GM19397 (cell line): ENCODE measurements at regions not wholly inside any gene's neighbourhood (a gene's known extent, or its start where the extent isn't known, plus 50 kb on each side); places are given as distances from the start of the nearest gene placed in this dataset.
"Not testable (repeated sequence)": the region's sequence is repeated elsewhere in the genome, so short reads cannot be mapped to it uniquely, and the experiment has no call there.

Experiments used
- ATAC-seq: cut with Tn5 transposase; IDR thresholded peaks from one replicate; pipeline ENCODE4 v1.9.1; 2021; ENCODE audit warnings: mild to moderate bottlenecking, moderate library complexity; ENCODE audit not compliant: unreplicated experiment

DNA sequence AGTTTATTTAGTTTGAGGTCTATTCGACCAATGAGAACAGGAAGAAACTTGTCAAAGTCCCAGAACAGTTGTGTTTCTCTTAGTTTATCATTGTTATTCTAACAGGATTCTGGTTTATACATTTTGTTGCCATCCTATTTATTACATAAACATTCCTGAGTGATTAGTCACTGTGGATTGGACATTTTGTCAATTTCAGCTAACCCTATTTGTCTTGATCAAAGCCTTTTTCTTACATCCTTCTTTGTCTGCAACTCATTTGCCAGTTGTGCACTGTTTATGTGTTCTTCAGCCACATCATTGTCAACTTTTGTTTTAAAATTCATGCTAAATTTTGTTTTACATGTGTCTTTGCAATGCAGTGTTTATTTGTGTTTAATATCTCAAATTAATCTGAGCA, 886.0 kb upstream of the SLC10A2 start:
- no peak for ATAC-seq

DNA sequence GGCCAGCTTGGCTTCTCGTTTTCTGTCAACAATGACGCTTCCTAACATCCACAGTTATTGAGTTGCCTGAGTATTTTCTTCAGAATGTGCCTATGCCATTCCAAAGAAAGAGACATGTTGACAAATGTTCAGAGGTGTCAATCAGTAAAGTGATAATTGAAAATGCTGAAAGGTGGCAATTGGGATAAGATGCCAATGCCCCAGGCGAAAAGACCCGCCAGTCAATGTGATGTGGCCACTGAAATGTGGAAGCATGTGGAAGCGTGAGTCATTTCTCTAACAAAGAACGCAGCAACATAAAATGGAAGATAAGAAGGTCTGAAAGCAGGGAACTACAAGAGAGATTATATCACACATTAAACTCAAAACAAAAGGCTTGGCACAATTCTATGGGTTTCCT, 882.2 kb upstream of the SLC10A2 start:
- no peak for ATAC-seq

DNA sequence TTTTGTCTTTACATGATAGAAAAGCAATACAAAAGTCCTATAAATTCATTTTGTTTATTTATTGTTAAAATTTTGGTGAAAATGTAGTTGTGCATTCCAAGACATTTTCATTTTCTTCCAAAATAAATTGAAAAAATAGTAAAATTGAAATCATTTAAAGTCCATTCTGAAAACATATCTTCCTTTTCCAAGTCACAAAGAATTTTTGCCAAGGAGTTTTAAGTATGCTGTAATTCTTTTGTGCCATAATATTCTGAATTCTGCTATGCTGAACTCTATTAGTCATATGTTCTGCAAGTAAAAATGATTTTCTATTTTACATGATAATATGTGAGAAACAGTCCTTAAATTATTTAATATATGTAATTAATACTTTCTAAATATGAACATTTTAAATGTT, 879.6 kb upstream of the SLC10A2 start:
- ATAC-seq, result no peak

DNA sequence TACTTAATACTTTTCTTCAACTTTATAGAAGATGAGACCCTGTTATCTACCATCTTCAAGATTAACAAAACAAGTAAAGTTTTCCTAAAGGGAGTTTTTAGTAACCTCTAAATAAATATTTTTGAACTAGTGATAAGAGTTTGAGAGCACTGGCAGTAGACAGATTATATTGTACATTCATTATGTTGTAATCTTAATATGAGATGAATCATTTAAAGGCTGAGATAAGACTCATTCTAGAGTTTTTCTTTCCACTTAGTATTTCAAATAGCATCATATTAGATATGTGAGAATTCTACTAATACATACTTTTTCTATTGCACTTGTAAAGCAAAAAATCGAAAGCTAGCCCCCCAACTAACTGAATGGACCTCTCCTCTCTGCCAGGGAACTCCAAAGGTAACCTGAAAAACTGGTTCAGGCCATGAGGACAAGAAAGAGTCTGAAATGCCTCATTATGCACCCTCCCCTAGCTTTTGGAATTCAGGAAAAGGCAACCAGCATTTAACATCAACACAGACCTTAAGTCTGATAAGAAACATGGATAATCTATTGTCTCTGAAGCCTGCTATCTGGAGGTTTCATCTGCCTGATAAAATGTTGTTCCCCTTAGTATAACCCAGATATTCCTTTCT, 875.4 kb upstream of the SLC10A2 start:
- ATAC-seq, result no peak

DNA sequence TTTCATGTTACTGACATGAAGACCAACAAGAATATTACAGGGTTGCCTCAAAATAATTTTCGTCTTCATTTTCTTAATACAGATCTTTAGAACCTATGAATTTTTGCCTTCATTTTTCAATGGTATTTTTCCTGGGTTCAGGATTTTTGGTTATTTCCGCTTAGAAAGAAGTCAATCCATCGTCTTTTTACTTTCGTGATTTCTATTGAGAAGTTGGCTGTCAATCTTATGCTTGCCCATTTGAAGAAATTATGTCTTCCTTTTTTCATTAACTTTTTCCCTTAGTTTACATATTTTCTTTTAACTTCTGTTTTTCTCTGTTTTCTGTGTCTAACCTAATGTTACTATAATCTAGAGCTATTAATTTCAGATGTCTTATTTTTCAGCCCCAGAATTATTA, 868.9 kb upstream of the SLC10A2 start:
- no peak for ATAC-seq

DNA sequence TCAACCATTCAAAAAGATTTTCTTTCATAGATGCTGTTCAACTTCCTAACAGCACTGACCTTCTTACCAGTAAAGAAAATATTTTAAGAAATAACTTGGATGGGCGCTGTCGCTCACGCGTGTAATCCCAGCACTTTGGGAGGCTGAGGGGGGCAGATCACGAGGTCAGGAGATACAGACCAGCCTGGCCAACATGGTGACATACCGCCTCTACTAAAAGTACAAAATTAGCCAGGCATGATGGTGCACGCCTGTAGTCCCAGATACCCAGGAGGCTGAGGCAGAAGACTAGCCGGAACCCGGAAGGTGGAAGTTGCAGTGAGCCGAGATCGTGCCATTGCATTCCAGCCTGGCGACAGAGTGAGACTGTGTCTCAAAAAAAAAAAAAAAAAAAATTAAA, 865.7 kb upstream of the SLC10A2 start:
- no peak for ATAC-seq

DNA sequence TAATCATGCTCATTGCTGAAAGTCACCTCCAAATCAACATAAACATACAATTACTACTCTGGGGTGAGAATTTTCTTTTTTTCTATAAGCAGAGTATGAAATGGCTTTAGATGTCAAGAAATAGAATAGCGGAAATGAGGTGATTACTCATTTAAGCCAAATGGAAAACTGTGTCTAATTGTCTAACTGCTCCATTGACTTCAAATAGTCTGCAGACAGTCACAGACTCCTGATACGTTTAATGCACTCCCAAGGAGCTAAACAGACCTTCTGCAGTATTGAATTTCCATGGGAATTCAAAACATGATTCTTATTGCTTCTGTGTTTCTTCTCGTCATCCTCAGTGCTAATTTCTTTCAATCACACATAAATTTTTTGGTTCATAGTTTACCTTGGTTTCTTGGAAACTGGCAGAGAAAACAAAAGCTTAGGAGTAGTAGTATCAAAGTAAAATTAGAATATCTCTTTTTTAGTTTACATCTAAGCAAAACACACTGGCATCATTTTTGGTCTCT, 865.2 kb upstream of the SLC10A2 start:
- ATAC-seq, result no peak

DNA sequence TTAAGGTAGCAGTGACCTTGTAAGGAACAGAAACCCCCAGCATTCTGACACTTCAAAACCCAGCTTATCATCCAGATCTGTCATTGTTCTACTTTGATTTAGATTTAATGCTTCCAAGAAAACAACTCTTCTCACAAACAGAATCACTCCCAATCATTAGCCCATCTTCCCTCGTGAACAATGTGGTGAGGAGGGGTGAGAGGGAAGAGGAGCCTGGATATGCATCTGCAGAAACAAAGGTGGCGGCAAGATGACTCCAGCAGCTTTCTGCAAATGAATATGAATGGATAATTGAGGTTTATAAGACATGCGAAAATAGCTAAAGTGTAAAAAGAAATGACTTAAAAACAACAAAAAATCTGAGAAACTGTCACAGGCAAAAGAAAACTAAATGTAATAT, 859.9 kb upstream of the SLC10A2 start:
- no peak for ATAC-seq

DNA sequence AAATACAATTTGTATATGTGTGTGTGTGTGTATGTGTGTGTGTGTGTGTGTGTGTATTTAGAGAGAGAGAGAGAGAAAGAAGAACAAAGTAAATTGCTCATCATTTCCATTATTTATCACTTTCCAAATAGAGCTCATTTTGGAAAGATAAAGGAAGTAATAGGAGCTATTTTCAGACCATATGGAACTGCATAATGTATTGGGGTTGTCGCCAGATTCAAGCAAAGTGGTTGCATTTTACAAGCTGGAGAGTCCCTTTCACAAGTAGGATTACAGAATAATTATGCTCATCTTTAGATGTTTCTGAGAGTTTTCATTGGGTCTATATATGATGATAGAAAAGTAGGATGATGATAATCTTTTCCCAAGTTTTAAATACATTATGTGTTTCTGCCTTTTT, 842.7 kb upstream of the SLC10A2 start:
- no peak for ATAC-seq

DNA sequence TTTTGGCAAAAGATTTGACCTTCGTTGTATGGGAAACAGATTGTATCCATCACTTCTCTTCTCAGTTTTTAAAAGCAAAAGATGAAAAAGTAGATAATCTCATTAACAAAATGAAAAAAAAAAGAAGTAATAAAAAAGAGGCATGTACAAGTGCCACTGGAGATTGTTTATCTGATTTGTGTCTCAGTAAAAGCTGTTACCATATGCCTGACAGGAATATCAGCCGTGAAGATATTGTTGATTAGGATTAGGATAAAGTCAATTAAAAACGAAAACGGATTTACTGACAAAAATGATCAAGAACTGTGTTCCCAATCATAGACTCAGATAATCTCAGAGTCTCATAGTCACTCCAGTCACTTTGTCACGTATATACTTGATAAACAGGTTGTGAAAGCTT, 842.1 kb upstream of the SLC10A2 start:
- ATAC-seq, result no peak

DNA sequence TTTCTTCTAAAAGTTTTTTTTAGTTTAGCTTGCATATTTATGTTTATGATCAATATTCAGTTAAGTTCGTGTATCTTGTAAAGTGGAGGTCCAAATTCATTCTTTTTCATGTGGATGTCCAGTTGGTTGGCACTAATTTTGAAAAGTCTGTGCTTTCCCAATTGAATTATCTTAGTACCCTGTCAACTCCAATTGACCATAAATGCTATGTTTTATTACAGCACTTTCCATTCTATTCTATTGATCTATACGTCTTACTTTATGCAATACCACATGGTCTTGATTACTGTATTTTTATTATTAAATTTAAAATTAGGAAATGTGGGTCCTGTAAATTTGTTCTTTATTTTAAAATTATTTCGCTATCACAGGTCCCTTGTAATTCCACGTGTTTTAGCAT, 837.6 kb upstream of the SLC10A2 start:
- ATAC-seq, result no peak

DNA sequence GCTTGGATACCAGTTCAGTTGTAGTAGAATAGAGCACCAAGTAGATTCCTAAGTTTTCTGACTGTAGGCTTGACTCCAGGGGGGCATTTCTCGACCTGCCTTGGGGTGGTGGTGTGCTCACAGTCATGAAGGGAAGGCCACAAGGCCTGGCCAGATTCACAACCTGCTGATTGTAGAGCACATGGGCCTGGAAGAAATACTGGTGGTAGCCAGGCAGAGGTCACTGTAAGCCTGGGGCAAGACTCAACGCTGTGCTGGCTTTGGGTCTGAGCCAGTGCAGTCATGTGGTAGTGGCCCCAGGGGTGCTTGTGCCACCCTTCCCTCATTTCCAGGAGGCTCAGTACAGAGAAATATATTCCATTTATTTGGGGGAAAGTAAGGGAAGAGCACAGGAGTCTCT, 832.3 kb upstream of the SLC10A2 start:
- ATAC-seq, result no peak

DNA sequence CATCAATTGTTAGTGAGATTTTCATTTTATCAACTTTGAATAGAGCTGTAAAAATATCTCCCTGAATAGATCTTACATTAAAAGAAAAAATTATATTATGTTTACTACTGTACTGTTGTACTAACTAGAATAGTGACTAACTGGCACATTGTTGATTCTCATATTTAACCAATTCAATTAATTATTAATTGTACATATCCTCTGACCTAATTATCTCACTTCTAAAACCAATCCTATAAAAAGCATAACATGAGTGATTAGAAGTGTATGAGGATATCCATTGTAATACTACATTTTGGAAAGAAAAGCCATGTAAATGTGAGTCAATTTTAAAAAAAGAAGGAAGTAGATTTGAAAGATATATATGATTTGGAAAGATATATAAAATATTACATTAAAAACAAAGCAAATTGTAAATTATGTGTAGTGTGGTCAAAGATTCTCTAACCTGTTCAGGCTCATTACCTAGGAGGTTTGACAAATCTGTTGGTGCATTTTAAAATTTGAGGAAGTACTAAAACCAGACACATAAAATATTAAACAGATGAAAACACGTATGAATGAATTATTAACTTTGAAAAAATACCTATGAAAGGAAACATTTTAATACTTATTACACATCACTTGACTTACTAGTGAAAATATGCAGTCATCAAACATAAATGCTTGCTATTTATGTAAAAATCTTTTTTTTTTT, 829.8 kb upstream of the SLC10A2 start:
- no peak for ATAC-seq

DNA sequence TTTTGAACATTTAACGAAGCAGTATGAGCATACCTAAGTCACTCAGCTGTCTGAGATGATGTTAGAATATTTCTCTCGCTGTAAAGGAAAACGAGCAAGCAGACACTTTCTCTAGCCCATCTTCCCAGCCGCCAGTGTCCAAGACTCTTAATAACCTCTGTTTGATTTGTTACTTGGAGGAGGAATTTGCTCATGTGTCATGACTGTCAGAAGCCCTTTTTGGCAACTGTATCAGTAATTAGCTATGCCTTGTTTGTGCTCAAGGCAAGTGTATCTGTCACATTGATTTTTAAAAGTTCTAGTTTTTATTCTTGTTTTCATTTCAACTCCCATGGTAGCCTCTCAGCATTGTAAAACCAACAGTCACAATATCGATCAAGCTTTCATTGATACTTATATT, 828.4 kb upstream of the SLC10A2 start:
- ATAC-seq, result no peak

DNA sequence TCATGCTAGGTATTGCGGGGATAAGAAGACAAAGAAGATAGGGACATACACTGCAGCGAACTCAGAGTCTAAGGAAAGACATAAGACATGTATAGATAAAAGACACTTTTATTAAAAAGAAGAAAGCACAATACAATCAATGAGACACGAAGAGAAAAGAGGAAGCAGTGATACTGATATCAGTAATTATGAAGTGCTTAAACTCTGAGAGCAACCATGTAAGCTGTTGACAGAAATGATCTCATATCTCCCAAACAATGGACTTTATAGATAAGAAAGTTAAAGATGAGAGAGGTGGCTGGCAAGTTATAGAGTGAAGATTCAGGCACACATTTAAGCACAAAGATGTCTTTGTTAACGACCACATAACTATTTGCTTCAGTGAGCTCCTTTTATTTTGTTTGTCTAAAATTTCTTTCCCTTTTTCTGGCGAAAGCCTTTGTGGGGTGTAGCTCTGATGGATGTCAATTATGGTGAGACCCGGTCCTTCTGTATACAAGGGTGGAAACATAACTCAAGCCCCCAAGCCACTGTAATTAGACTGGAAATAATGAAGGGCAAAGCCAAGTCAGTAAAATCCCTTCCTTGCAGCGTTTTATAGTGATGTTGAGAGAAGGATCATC, 818.0 kb upstream of the SLC10A2 start:
- peak; percentile 59 for ATAC-seq

DNA sequence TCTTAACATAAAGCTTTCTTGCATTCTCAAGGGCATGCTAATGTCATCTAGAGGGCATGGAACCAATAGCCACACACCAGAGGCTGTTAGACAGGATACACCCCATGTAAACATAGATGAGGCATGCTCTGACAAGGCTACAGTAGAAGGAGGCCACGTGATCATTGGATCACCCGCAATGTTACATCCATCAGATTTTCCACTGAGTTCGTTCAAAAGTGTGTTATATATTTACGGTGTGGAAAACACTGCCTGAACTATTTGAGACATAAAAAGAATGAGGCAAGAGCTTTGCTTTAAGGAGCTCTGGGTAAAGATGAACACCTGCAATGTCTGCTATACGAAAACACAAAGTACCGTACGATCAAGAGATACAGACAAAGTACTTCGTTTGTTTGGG, 817.5 kb upstream of the SLC10A2 start:
- ATAC-seq, result peak; percentile 20

DNA sequence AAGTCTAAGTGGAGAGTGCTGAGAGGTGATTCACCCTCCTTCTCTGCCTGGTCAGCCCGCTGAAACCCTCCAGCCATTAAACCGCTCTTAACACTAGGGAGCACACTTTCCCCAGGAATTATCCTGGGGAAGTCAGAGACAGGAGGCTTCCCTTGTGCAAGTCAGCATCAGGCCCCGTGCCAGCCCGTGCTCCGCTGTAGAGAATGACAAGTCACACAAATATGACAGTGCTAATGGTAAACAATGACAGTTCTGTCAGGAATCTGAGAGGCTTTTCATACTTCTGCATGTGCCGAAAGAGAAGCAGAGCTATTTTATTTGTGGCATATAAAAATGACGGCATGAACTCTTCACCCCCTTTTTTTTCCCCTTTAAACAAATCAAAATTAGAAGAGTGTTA, 816.9 kb upstream of the SLC10A2 start:
- no peak for ATAC-seq

DNA sequence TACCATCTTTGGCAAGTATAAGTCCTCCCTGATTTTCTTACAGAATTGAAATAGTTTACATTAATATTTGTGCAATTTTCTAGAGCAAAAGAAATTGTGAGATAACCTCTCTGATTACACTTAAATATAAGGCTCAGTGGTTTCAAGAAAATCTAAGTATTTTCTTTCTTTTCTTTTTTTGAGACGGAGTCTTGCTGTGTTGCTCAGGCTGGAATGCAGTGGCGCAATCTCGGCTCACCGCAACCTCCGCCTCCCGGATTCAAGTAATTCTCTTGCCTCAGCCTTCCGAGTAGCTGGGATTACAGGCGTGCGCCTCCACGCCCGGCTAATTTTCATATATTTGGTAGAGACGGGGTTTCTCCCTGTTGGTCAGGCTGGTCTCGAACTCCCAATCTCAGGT, 813.9 kb upstream of the SLC10A2 start:
- not testable (repeated sequence) for ATAC-seq

DNA sequence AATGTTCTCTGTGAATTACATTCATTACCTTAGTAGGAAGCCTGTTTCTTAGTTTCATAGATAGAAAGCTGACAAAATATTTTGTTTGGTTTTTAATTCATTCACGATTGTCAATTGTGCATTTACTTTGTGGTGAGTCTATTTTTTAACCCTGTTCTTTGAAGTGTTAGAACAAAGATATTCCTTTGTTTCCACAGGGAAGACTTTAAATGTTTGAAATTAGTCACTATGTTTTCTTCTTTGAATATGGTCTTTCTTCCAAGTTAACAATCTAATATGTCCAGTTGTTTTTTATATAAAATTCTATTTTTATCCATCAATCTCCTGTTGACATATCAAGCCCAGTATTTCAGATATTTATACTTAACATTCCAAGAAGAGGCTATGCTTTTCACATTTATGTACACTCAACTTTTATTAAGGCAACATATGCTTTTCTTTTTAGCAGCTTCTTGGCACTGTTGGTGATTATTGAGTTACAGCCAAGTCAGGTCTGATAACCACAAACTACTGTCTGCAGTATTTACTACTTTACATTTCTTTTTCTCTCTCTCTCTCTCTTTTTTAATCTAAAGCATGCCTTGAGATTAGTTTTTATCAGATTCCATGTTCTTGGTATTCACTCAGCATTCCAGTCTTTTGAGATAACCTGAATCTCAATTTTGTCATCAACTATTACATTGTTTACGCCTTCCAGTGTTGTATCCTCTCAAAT, 812.8 kb upstream of the SLC10A2 start:
- no peak for ATAC-seq

DNA sequence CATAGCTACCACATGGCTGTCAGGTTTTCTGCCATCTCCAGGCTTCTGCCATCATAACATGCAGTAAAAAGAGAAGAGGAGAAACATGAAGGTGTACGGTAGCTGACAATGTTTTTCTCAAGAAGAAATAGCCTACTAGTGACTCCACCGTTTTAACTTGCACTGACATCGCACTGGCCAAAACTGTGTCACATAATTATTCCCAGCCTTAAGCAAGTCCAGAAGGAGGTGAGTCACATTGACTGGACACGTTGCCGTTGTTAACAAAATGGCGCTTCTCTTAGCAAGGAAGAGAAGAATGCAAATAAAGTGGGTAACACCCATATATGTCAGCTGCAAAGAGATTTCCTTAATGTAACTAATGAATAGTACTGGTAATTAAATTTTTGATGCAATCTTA, 810.4 kb upstream of the SLC10A2 start:
- no peak for ATAC-seq

DNA sequence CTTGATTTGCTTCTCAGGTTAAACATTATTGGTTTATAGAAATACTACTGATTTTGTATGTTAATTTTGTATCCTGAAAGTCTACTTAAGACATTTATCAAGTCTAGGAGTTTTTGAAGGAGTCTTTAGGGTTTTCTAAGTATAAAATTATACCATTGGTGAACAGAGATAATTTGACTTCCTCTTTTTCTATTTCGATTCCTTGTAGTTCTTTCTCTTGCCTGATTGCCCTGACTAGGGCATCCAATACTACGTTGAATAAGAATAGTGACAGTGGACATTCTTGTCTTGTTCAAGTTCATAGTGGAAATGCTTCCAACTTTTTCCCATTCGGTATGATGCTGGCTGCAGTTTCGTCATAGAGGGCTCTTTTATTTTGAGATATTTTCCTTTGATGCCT, 807.5 kb upstream of the SLC10A2 start:
- ATAC-seq, result no peak

DNA sequence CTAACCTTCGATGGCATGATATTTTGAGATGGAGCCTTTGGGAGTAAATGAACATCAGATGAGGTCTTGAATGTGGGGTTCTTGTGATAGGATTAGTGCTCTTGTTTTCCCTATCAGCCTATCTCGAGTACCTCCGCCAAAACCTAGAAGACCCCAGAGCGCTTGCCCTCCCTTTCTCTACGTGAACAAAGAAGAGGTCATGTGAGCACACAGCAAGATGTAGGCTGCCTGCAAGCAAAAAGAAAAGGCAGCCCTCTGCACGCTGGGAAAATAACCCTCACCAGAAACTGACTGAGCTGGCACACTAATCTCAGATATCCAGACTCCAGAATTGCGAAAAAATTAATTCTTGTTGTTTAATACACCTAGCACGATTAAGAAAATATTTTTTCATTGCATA, 799.8 kb upstream of the SLC10A2 start:
- no peak for ATAC-seq
